Activated CD8-positive, alpha-beta memory T cell treated with anti-CD3 and anti-CD28 coated beads, Interleukin-2, amount 50 U/mL, for 4 hours (primary cell): ENCODE measurements at regions not wholly inside any gene's neighbourhood (a gene's known extent, or its start where the extent isn't known, plus 50 kb on each side); places are given as distances from the start of the nearest gene placed in this dataset.

ENCODE experiments used
- DNase-seq: peaks from one replicate; pipeline ENCODE4 v3.0.0-alpha.2; 2020

- DNase-seq: no peak
Observed at GRCh38 chr6:170176898-170177771, 113.7 kb downstream of the DLL1 start.

DNA sequence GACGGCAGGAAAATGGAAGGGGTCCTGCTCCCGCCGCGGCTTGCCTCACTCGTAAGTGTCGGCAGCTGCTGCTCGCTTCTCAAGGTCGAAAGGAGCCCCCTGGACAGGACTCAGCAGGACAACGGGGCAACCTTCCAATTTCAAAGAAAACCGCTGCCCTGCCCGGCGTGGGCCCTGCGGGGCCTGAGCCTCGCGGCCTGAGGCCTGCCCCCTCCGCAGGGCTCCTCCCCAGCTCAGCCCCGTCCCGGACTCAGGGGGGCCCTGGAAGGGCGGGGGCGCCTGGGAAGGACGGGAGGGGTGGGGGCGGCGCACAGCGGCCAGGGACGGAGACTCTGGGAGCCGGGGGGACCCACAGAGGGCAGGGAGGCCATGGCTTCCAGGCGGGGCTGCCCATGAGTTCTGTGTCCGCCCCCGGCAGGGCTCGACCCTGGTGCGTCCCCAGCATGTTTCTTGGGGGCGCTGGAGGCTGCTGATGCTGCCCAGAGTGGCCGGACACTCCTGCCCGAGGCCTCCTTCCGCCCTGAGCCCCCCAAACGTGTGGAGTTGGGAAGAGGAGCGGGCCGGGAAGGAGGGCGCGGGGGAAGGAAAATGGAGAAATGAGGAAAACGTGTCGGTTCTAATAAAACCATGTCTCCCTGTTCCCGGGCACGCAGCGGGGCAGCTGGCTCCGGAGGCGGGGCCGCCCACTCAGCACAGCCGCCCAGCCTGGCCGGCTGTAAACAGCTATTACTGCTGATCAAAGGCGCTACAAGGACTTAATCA is 114.6 kb downstream of the DLL1 start:
- no peak for DNase-seq

- no peak for DNase-seq
Observed at GRCh38 chr6:170175644-170176135, 115.2 kb downstream of the DLL1 start.

GRCh38 chr6:170174771-170175643 is 115.9 kb downstream of the DLL1 start:
- no peak for DNase-seq

DNA sequence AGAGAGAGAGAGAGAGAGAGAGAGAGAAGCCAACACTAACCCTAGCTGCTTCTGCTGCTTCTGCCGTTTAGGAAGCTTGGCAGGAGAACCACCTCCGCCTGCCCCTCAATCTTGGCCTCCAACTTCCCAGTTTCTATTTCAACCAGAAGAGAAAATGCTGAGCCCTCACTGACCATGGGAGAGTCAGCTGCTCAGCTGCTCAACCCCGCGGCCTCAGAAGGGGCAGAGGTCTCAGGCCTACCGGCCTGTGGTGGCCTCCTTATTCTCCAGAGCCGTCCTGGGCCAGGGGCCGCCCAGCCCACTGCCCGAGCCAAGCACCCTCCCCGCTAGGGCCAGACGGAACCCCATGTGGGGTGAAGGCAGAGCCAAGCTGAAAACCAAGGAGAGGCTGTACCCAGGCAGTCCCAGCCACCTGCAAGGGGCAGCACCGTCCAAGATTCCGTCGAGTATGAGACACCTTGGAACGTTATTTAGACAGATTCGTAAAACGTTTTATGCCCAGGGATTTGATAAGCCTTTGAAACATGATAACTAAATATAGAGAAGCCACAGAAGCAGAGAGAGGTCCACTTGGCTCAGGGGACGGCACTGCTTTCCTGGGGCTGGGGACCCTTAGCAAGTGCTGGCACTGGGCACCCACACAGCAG is 116.6 kb downstream of the DLL1 start:
- DNase-seq: no peak

GRCh38 chr6:170173335-170173881 is 117.5 kb downstream of the DLL1 start:
- no peak for DNase-seq

- DNase-seq: no peak
Observed at GRCh38 chr6:170172825-170173256, 118.0 kb downstream of the DLL1 start.

DNA sequence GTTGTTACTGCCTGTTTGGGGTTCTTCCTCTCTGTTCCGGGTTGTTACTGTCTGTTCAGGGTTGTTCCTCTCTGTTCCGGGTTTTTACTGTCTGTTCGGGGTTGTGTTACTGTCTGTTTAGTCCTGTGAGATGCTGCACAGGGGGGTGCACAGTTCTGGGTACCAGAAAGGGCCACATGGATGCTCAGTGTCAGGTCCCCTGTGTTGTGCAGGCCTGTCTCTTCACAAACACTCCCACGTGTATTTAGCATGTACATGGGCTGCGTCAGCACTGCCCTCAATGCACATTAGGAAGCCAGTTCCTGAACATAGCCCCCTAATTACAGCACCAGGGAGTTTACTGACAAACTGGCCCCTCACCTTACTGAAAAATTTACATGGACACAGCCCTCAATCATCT is 118.5 kb downstream of the DLL1 start:
- no peak for DNase-seq

GRCh38 chr6:170167657-170168159 is 123.2 kb downstream of the DLL1 start:
- no peak for DNase-seq

DNA sequence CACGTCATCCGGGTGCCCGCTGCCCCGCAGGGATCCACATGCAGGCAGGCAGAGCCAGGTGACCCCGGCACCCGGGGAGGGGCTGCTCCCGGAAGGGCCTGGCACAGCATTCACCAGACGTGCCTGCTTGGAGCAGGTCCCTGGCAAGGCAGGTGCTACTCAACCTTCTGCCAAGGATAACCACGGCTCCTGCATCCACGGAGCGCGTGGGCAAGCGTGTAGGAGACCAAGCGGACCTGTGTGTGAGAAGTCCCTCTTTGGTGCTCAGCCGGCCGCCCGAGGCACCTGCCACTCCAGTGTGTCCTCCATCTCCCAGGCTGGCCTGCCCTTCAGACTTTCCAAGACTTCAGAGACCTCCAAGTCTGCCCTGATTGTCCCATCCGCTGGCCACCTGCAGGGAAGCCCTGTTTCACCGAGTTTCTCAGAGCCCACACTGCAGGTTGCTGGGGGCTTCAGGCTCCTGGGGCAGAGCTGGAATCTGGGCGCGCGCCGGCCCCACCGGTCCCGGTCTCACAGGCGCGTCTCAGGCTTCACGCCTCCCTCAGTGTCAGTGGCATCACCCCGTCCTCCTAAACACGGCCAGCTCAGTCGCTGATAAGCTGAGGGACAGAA is 124.3 kb downstream of the DLL1 start:
- no peak for DNase-seq

DNA sequence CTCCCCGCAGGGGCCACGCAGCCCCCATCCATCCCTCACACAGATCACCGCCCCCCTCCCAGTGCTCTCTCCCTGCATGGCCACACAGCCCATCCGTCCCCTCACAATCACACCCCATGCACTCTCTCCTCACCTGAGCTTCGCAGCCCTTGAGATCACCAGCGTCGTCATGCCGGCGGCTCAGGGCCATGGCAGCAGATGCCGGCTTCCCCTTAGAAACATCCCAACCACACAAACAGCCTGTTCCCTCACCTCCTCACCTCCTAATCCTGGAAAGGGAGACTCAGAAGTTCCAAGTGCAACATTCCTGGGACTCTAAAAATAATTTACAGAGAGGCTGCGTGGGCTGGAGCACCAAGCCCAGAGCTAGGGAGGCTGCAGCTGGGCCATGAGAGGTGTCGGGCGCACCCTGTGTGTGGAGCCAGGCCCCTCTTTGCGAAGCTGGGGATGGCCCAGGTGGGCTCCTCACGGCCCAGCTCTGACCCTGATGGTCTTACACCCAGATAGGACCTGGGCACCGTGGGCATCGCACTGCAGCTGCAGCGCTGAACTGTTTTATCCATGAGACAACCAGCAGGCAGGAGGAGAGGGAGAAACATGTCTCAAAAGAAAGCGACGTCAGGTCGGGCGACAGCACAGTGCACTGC is 125.3 kb downstream of the DLL1 start:
- DNase-seq: no peak

DNA sequence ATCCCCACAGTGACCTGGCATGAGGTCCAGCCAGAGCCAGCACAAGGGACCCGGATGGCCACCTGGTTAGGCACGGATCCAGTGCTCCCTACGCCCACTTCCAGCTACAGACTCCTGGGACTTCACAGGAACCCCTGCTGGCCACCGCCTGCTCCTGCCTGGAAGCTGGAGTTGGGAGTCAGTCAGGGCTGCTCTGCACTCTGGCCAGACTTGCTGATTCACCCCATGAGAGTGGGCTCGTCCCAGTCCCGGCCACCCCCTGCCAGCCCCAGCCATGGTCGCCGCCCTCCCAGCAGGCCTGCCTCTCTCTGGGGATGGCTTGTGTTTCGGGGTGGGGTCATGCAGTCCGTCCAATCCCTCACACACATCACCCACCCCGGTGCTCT is 125.8 kb downstream of the DLL1 start:
- DNase-seq: no peak

DNA sequence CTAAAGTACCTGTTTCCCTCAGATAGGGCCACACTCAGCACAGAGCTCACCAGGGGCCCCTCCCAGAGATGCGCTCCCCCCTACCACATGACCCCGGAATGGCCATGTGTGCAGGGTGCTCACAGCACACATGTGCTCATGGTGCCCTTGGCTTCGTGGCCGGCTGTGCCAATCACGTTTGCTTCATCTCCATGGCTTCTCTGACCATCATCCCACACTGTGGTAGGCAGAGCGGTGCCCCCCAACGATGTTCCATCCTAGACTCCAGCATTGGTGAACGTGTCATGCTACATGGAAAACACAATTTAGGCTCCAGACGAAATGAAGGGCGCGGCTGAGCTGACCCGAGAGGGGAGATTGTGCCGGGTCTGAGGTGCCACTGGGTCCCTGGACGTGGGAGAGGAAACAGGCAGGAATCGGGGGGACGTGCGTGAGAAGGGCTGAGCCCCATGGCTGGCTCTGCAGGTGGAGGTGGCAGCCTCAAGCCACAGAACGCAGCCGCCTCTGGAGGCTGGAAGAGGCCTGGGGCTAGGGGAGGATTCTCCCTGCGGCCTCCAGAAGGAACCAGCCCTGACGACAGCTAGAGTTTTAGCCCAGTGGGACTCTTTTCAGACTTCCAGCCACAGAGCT is 126.5 kb downstream of the DLL1 start:
- no peak for DNase-seq

DNA sequence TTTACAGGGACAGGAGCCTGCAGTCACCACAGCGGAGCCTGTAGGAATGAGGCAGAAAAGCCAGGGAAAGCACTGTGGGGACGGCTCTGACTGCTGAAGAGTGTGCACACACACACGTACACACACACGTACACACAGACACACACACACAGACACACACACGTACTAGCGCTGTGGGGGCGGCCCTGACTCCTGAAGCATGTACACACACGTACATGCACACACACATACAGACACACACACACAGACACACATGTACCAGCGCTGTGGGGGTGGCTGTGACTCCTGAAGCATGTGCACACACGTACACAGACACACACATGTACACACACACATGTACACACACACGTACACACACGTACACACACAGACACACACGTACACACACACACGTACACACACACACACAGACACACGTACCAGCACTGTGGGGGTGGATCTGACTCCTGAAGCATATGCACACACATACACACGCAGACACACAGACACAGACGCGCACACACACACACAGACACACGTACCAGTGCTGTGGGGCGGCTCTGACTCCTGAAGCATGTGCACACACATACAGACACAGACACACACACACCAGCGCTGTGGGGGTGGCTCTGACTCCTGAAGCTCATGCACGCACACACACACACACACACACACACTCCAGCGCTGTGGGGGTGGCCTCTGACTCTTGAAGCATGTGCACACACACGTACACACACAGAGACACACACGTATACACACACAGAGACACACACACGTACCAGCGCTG is 127.3 kb downstream of the DLL1 start:
- no peak for DNase-seq

- DNase-seq: no peak
Observed at GRCh38 chr6:170162775-170163404, 128.0 kb downstream of the DLL1 start.

DNA sequence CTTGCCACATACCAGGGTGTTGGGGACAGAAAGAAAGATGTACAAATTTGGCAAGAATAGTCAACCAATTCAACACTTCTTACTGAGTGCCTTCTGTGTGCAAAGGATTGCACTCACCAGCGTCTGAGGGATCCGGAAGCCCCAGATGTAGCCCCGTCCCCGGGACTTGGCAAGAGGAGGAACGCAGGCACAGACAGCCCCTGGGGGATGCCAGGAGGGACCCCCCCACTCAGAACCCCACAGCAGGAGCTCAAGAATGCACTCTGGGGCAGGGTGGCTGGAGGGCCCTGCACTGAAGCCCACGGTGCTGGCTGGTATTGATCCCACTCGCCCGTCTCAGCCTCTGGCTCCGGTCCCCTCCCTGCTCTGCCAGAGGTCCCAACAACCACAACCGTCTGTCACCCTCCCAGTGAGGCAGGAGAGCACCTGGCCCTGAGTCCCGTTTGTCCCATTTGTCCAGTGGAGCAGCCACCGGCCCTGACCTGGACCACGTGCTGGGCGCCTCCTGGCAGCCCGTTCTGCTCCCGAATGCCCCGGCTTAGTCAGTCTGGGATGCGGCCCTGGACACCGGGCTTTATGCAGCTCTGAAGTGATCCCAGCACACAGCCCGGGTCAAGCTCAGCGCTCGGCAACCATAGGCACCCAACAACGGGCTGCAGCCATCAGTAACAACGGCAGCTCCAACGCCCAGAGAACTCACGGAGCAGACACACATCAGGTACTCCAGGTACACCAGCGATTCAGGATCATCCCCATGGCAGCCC is 128.7 kb downstream of the DLL1 start:
- DNase-seq: no peak

- peak; percentile 14 for DNase-seq
Observed at GRCh38 chr6:170160628-170161611, 130.0 kb downstream of the DLL1 start.
